ENCODE measurements at regions not wholly inside any gene's neighbourhood (a gene's known extent, or its start where the extent isn't known, plus 50 kb on each side); places are given as distances from the start of the nearest gene placed in this dataset.
A peak's percentile ranks its signal among the peaks of the same experiment; 100 is the strongest.

DNA sequence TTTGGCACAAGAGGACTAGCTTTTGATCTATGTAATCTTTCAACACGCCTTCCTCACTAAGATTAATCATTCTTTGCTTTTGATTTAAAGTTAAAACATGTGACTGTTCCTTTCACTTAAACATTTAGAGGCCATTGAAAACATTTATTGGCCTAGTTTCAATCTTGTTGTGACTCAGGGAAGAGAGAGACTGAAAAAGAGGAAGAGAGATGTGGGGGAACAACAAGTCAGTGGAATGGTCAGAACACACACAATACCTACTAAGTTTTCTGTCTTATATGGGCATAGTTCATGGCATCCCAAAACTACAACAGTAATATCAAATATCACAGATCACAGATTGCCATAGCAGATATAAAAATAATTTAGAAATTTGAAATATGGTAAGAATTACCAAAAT lies 812.9 kb upstream of the AGA start:
- H3K4me3 ChIP-seq (replicated peaks; ENCODE audit: insufficient read depth, low read length), result no peak overlapping the region
- no peak overlapping the region for H3K27ac ChIP-seq (replicated peaks)
- no peak for DNase-seq (ENCODE audit: low read depth in 1 of 2, low spot score in 1 of 2)
- no peak for TF ChIP-seq POLR2AphosphoS5 (IDR thresholded peaks at IDR 0.05; ENCODE audit: low read depth)
- TF ChIP-seq, protein P1, sequence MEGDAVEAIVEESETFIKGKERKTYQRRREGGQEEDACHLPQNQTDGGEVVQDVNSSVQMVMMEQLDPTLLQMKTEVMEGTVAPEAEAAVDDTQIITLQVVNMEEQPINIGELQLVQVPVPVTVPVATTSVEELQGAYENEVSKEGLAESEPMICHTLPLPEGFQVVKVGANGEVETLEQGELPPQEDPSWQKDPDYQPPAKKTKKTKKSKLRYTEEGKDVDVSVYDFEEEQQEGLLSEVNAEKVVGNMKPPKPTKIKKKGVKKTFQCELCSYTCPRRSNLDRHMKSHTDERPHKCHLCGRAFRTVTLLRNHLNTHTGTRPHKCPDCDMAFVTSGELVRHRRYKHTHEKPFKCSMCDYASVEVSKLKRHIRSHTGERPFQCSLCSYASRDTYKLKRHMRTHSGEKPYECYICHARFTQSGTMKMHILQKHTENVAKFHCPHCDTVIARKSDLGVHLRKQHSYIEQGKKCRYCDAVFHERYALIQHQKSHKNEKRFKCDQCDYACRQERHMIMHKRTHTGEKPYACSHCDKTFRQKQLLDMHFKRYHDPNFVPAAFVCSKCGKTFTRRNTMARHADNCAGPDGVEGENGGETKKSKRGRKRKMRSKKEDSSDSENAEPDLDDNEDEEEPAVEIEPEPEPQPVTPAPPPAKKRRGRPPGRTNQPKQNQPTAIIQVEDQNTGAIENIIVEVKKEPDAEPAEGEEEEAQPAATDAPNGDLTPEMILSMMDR (IDR thresholded peaks at IDR 0.05; ENCODE audit: insufficient read depth, low read length), result no peak
- peak; percentile 57; the same call in 1 of the 2 replicates for TF ChIP-seq SPI1 (IDR thresholded peaks at IDR 0.05; ENCODE audit: borderline replicate concordance, low read depth)
- H3K27me3 ChIP-seq (ENCODE audit: insufficient read depth, poor library complexity, severe bottlenecking), result no peaks in the 10 kb centered on the region

- TF ChIP-seq GABPA (IDR thresholded peaks at IDR 0.05; ENCODE audit: low read depth) (no peak), POLR2AphosphoS5 (IDR thresholded peaks at IDR 0.05; ENCODE audit: low read depth) (no peak)
- TF ChIP-seq, protein P1 (IDR thresholded peaks at IDR 0.05; ENCODE audit: insufficient read depth, low read length), result no peak
- TF ChIP-seq, protein P2, sequence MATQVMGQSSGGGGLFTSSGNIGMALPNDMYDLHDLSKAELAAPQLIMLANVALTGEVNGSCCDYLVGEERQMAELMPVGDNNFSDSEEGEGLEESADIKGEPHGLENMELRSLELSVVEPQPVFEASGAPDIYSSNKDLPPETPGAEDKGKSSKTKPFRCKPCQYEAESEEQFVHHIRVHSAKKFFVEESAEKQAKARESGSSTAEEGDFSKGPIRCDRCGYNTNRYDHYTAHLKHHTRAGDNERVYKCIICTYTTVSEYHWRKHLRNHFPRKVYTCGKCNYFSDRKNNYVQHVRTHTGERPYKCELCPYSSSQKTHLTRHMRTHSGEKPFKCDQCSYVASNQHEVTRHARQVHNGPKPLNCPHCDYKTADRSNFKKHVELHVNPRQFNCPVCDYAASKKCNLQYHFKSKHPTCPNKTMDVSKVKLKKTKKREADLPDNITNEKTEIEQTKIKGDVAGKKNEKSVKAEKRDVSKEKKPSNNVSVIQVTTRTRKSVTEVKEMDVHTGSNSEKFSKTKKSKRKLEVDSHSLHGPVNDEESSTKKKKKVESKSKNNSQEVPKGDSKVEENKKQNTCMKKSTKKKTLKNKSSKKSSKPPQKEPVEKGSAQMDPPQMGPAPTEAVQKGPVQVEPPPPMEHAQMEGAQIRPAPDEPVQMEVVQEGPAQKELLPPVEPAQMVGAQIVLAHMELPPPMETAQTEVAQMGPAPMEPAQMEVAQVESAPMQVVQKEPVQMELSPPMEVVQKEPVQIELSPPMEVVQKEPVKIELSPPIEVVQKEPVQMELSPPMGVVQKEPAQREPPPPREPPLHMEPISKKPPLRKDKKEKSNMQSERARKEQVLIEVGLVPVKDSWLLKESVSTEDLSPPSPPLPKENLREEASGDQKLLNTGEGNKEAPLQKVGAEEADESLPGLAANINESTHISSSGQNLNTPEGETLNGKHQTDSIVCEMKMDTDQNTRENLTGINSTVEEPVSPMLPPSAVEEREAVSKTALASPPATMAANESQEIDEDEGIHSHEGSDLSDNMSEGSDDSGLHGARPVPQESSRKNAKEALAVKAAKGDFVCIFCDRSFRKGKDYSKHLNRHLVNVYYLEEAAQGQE (IDR thresholded peaks at IDR 0.05; ENCODE audit: insufficient replicate concordance, low read depth), result no peak
- no peak overlapping the region for H3K4me3 ChIP-seq (replicated peaks; ENCODE audit: insufficient read depth, low read length)
- H3K27me3 ChIP-seq (ENCODE audit: insufficient read depth, poor library complexity, severe bottlenecking), result no peaks in the 10 kb centered on the region
- DNase-seq (ENCODE audit: low read depth in 1 of 2, low spot score in 1 of 2), result no peak
- no peak overlapping the region for H3K27ac ChIP-seq (replicated peaks)
These were observed 816.4 kb upstream of the AGA start for GRCh38 chr4:178258603-178259002.

DNA sequence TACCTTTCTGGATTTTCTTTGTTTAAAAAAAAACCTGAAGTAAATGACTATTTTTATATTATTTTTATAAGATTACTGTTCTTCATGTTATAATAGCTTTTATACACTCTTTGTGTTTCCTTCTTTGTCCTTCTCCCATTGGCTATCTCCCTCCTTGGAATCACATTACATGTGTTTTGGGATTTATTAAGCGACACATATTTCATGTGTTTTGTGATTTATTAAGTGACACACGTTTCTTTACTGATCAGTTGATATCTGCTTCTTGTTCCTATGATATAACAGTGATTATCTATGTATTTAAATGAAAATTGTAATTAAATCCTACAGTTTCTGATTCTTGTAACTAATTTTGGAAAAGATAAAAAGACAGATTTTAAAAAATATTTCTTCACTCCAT lies 817.3 kb upstream of the AGA start:
- no peak overlapping the region for H3K27ac ChIP-seq (replicated peaks)
- no peak for DNase-seq (ENCODE audit: low read depth in 1 of 2, low spot score in 1 of 2)
- TF ChIP-seq GABPA (IDR thresholded peaks at IDR 0.05; ENCODE audit: low read depth) (no peak), SPI1 (IDR thresholded peaks at IDR 0.05; ENCODE audit: borderline replicate concordance, low read depth) (no peak), POLR2AphosphoS5 (IDR thresholded peaks at IDR 0.05; ENCODE audit: low read depth) (no peak)
- TF ChIP-seq, protein P2 (IDR thresholded peaks at IDR 0.05; ENCODE audit: insufficient replicate concordance, low read depth), result no peak
- TF ChIP-seq, protein P1 (IDR thresholded peaks at IDR 0.05; ENCODE audit: insufficient read depth, low read length), result no peak
- no peak overlapping the region for H3K4me3 ChIP-seq (replicated peaks; ENCODE audit: insufficient read depth, low read length)
- no peaks in the 10 kb centered on the region for H3K27me3 ChIP-seq (ENCODE audit: insufficient read depth, poor library complexity, severe bottlenecking)

GRCh38 chr4:178264001-178264400 lies 821.8 kb upstream of the AGA start:
- H3K27ac ChIP-seq (replicated peaks), result no peak overlapping the region
- no peak overlapping the region for H3K4me3 ChIP-seq (replicated peaks; ENCODE audit: insufficient read depth, low read length)
- no peaks in the 10 kb centered on the region for H3K27me3 ChIP-seq (ENCODE audit: insufficient read depth, poor library complexity, severe bottlenecking)
- DNase-seq (ENCODE audit: low read depth in 1 of 2, low spot score in 1 of 2), result no peak
- TF ChIP-seq SPI1 (IDR thresholded peaks at IDR 0.05; ENCODE audit: borderline replicate concordance, low read depth), result no peak
- TF ChIP-seq, protein P2 (IDR thresholded peaks at IDR 0.05; ENCODE audit: insufficient replicate concordance, low read depth), result no peak
- TF ChIP-seq POLR2AphosphoS5 (IDR thresholded peaks at IDR 0.05; ENCODE audit: low read depth), result no peak
- no peak for TF ChIP-seq GABPA (IDR thresholded peaks at IDR 0.05; ENCODE audit: low read depth)
- TF ChIP-seq, protein P1 (IDR thresholded peaks at IDR 0.05; ENCODE audit: insufficient read depth, low read length), result no peak

Measured in HL-60 (cell line).